ENCODE measurements at regions not wholly inside any gene's neighbourhood (a gene's known extent, or its start where the extent isn't known, plus 50 kb on each side); places are given as distances from the start of the nearest gene placed in this dataset.

DNA sequence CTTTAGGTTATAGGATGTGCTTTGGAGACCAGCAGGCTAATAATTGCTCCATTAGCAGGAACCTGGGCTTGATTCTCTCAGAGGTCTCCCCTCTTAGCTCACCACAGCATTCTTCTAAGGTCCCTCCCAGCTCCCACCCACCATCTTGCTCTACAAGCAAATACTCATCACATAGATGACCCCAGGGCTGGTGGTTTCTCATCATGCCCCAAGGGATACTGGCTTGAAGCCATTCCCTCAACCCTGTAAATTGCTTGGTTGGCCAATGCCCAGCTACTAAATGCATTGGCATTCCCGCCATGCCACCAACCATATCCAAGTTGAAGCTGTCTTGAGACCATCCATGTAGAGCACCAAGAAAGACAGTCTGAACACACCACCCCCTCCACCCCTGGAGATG, 130.2 kb upstream of the NCAM1 start:
- TF ChIP-seq, protein P1, sequence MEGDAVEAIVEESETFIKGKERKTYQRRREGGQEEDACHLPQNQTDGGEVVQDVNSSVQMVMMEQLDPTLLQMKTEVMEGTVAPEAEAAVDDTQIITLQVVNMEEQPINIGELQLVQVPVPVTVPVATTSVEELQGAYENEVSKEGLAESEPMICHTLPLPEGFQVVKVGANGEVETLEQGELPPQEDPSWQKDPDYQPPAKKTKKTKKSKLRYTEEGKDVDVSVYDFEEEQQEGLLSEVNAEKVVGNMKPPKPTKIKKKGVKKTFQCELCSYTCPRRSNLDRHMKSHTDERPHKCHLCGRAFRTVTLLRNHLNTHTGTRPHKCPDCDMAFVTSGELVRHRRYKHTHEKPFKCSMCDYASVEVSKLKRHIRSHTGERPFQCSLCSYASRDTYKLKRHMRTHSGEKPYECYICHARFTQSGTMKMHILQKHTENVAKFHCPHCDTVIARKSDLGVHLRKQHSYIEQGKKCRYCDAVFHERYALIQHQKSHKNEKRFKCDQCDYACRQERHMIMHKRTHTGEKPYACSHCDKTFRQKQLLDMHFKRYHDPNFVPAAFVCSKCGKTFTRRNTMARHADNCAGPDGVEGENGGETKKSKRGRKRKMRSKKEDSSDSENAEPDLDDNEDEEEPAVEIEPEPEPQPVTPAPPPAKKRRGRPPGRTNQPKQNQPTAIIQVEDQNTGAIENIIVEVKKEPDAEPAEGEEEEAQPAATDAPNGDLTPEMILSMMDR (IDR thresholded peaks at IDR 0.05; ENCODE audit: poor library complexity) = no peak
- TF ChIP-seq EZH2 (IDR thresholded peaks at IDR 0.05; ENCODE audit: borderline replicate concordance) = no peak

Measured in hepatocyte (in vitro differentiated cells).